Stimulated activated CD8-positive, alpha-beta memory T cell treated with anti-CD3 and anti-CD28 coated beads, Interleukin-4, amount 100 ng/mL, for 4 hours (primary cell): ENCODE measurements at regions not wholly inside any gene's neighbourhood (a gene's known extent, or its start where the extent isn't known, plus 50 kb on each side); places are given as distances from the start of the nearest gene placed in this dataset.

ENCODE experiments used
- DNase-seq, 2 donors: peaks; one replicate each; pipeline ENCODE4 v3.0.0-alpha.2; 2020; ENCODE audit warnings: low read depth in 2 of 2, low spot score in 1 of 2

GRCh38 chr17:51540151-51540550 lies 279.8 kb downstream of the UTP18 start:
- DNase-seq: no peak

GRCh38 chr17:51541215-51541614 lies 280.9 kb downstream of the UTP18 start:
- no peak for DNase-seq

DNA sequence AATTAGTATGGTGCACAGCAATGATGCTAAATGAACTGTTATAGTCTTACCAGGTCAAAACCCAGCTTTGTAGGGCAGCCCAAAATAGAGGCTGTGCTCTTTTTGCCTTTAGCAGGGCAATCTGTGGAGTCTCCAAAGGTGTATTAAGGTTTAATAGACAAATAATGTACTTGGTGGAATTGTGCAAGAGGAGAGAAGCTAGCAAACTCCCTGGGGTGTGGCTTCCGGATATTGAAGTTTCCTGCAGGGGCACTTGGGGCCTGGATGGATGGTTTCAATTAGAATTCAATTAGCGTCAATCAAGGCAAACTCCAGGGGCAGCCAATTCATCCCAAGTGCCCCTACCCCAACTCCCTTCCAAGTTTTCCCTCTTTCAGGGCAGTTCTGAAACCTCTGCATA lies 285.8 kb downstream of the UTP18 start:
- no peak for DNase-seq

- no peak for DNase-seq
Observed at GRCh38 chr17:51548125-51548524, 287.8 kb downstream of the UTP18 start.

- no peak for DNase-seq
Observed at GRCh38 chr17:51555153-51555552, 294.8 kb downstream of the UTP18 start.

DNA sequence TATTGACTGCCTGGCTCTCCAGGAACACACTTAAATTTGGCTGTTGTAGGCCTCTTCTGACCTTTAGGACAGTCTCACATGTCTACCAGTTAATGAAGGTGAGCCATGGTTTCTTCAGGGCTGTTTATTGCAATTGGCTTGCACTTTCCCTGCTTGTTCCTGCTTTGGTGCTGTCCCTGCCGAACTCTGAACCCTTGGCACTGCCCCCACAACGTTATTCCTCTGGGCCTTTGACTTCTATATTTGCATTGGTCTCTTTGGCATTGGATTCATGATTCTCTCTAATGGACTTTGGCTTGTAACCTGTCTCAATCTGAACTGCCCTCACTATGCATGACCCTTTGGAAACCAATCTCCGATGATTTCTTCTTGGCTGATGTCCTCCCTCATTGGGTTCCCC lies 299.4 kb downstream of the UTP18 start:
- DNase-seq: no peak

GRCh38 chr17:51560398-51560797 lies 300.1 kb downstream of the UTP18 start:
- no peak for DNase-seq

DNA sequence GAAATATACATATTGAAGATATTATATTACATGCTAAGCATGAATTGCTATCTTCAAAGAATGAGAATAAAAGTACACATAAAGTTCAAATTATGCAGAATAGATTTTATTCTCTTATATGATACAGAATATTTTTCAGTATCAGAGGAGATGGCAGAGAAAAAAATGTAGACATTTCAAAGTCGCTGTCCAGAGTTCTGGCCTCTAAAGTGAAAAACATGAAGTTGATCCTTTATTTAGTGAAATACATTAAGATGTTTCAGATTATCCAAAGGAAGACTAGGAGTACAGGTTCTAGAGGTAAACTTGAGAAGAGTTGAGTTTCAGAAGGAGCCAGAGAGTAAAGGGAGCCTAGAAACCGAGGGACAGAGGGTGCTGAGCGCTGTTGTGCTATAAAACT lies 303.6 kb downstream of the UTP18 start:
- no peak for DNase-seq

GRCh38 chr17:51572115-51572514 lies 311.8 kb downstream of the UTP18 start:
- no peak for DNase-seq
